HEK293T (cell line): ENCODE measurements at regions not wholly inside any gene's neighbourhood (a gene's known extent, or its start where the extent isn't known, plus 50 kb on each side); places are given as distances from the start of the nearest gene placed in this dataset.

ENCODE experiments used
- BHLHE40 ChIP-seq: fragments of 450-650 bp; IDR thresholded peaks from 2 replicates; pipeline ENCODE4 v1.6.1; 2016; ENCODE audit warnings: mild to moderate bottlenecking, moderate library complexity, borderline replicate concordance
- ELF4 ChIP-seq: fragments of 450-650 bp; IDR thresholded peaks from 2 replicates; pipeline ENCODE4 v1.6.1; 2017; ENCODE audit warnings: antibody characterized with exemption
- FOXA1 ChIP-seq: fragments of 450-650 bp; IDR thresholded peaks from 2 replicates; pipeline ENCODE4 v1.6.1; 2016; ENCODE audit warnings: mild to moderate bottlenecking
- FOXK2 ChIP-seq: fragments of 450-650 bp; IDR thresholded peaks from 2 replicates; pipeline ENCODE4 v1.6.1; 2016; ENCODE audit warnings: mild to moderate bottlenecking
- FOXM1 ChIP-seq: fragments of 450-650 bp; IDR thresholded peaks from 2 replicates; pipeline ENCODE4 v1.6.1; 2017; ENCODE audit warnings: mild to moderate bottlenecking, borderline replicate concordance
- HDGF ChIP-seq: fragments of 450-650 bp; IDR thresholded peaks from 2 replicates; pipeline ENCODE4 v1.6.1; 2017; ENCODE audit warnings: antibody characterized with exemption, borderline replicate concordance
- L3MBTL2 ChIP-seq: fragments of 450-650 bp; conservative IDR thresholded peaks from 2 replicates; pipeline ENCODE4 v1.6.1; 2016; ENCODE audit warnings: mild to moderate bottlenecking
- NFRKB ChIP-seq: fragments of 450-650 bp; IDR thresholded peaks from 2 replicates; pipeline ENCODE4 v1.6.1; 2016; ENCODE audit warnings: mild to moderate bottlenecking, moderate library complexity
- SP1 ChIP-seq: fragments of 450-650 bp; IDR thresholded peaks from 2 replicates; pipeline ENCODE4 v1.6.1; 2017
- SUZ12 ChIP-seq: fragments of 450-650 bp; IDR thresholded peaks from 2 replicates; pipeline ENCODE4 v1.6.1; 2016; ENCODE audit warnings: mild to moderate bottlenecking
- ZNF384 ChIP-seq: fragments of 450-650 bp; IDR thresholded peaks from 2 replicates; pipeline ENCODE4 v1.6.1; 2016

GRCh38 chr4:17132226-17132625 is 233.8 kb upstream of the LDB2 start:
- TF ChIP-seq FOXM1 (no peak), ELF4 (no peak), NFRKB (no peak), ZNF384 (no peak), SP1 (no peak), FOXK2 (no peak), L3MBTL2 (no peak), FOXA1 (no peak), BHLHE40 (no peak), SUZ12 (no peak), HDGF (no peak)
